DND-41 (cell line): ENCODE measurements at regions not wholly inside any gene's neighbourhood (a gene's known extent, or its start where the extent isn't known, plus 50 kb on each side); places are given as distances from the start of the nearest gene placed in this dataset.

Experiments used
- ATAC-seq: fragments of 200-7000 bp; cut with Tn5 transposase; 3 replicates; pipeline ENCODE4 v1.9.1; 2021; ENCODE audit warnings: low read depth; ENCODE audit not compliant: insufficient read depth
- DNase-seq: peaks from one replicate; pipeline ENCODE4 v3.0.0-alpha.2; 2020
- H2AFZ ChIP-seq: 2 replicates; pipeline ENCODE4 v1.6.0; 2012; ENCODE audit warnings: low read depth, low read length
- H3K27ac ChIP-seq: 2 replicates; pipeline ENCODE4 v1.5.1; 2012; ENCODE audit warnings: low read length, inconsistent platforms
- H3K27me3 ChIP-seq: fragments of 200-600 bp; sonication (generic); 2 replicates; pipeline ENCODE4 v1.6.0; 2012; ENCODE audit warnings: low read length, mild to moderate bottlenecking, inconsistent platforms; ENCODE audit not compliant: insufficient read depth, poor library complexity
- H3K36me3 ChIP-seq: 2 replicates; pipeline ENCODE4 v1.5.1; 2012; ENCODE audit warnings: low read length, inconsistent platforms; ENCODE audit not compliant: insufficient read depth
- H3K4me1 ChIP-seq: 2 replicates; pipeline ENCODE4 v1.5.1; 2012; ENCODE audit warnings: mild to moderate bottlenecking, low read length; ENCODE audit not compliant: insufficient read depth
- H3K4me2 ChIP-seq: 2 replicates; pipeline ENCODE4 v1.6.0; 2012; ENCODE audit warnings: mild to moderate bottlenecking, moderate library complexity, low read length, inconsistent platforms; ENCODE audit not compliant: insufficient read depth
- H3K4me3 ChIP-seq, 2 experiments: fragments of 200-600 bp in 1 of 2; shearing (Covaris generic) in 1 of 2; 2 replicates each; pipeline ENCODE4 v1.5.1; 2012 to 2016; ENCODE audit warnings: inconsistent platforms in 2 of 2, low read length in 2 of 2, mild to moderate bottlenecking in 2 of 2, low read depth in 1 of 2, moderate library complexity in 1 of 2
- H3K79me2 ChIP-seq: 2 replicates; pipeline ENCODE4 v1.6.0; 2012; ENCODE audit warnings: low read length, inconsistent platforms; ENCODE audit not compliant: insufficient read depth
- H3K9ac ChIP-seq: 2 replicates; pipeline ENCODE4 v1.6.0; 2012; ENCODE audit warnings: low read depth, mild to moderate bottlenecking, inconsistent platforms, low read length, moderate library complexity
- H3K9me3 ChIP-seq: 2 replicates; pipeline ENCODE4 v1.5.1; 2012; ENCODE audit warnings: low read length, moderate library complexity, mild to moderate bottlenecking, inconsistent platforms; ENCODE audit not compliant: insufficient read depth, severe bottlenecking
- H4K20me1 ChIP-seq: 2 replicates; pipeline ENCODE4 v1.6.0; 2012; ENCODE audit warnings: low read length; ENCODE audit not compliant: insufficient read depth
- EZH2 ChIP-seq: IDR thresholded peaks from 3 replicates; pipeline ENCODE4 v1.6.1; 2012; ENCODE audit warnings: borderline replicate concordance, low read depth, mild to moderate bottlenecking, moderate library complexity, low read length, inconsistent platforms; ENCODE audit not compliant: severe bottlenecking
- TF ChIP-seq, protein P1 (sequence below): IDR thresholded peaks from 2 replicates; pipeline ENCODE4 v1.5.1; 2012; ENCODE audit warnings: borderline replicate concordance, low read length, moderate library complexity, mild to moderate bottlenecking; ENCODE audit not compliant: poor library complexity, severe bottlenecking; ENCODE audit errors: extremely low read depth

DNA sequence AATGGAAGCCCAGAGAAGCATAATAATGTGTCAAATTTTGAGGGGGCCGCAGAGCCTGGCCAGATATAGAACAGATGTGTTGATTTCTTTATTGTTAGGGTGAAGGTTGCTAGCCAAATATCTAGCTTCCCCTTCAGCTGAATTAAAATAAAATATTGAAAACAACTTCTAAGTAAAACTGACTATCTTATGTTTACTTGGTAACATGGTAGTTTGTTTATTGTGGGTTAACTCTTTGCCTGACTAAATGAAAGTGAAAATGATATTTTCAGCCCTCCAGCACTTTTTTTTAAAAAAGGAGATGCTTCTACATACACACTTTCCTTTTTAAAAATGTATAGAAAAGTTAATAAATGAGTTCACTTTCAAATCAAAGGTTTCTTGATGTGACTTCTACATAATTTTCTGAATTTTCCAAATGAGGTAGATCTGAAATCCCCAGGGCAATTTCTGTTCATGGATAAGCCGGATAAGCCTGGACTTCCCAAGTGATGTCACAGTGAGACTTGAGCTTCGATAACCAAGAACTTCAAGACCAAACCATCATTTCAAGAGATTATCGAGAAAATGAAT lies 172.1 kb upstream of the OLIG3 start:
- Histone ChIP-seq H3K36me3 (no peaks in the 10 kb centered on the region), H3K4me2 (peak overlapping the region; percentile 38), H3K4me3 (no peak overlapping the region), H3K79me2 (no peaks in the 10 kb centered on the region), H3K9me3 (peaks cover 5% of the 10 kb centered on the region), H3K9ac (no peak overlapping the region; the same call in 1 of the 2 replicates), H3K27ac (peak overlapping the region; percentile 71), H3K4me1 (peaks cover 25% of the 10 kb centered on the region), H2AFZ (peak overlapping the region; percentile 5; the same call in 1 of the 2 replicates), H3K27me3 (no peaks in the 10 kb centered on the region), H4K20me1 (no peaks in the 10 kb centered on the region)
- ATAC-seq = peak; percentile 70; the same call in 2 of the 3 replicates
- DNase-seq = no peak
- TF ChIP-seq EZH2 = no peak
- TF ChIP-seq, protein P1, sequence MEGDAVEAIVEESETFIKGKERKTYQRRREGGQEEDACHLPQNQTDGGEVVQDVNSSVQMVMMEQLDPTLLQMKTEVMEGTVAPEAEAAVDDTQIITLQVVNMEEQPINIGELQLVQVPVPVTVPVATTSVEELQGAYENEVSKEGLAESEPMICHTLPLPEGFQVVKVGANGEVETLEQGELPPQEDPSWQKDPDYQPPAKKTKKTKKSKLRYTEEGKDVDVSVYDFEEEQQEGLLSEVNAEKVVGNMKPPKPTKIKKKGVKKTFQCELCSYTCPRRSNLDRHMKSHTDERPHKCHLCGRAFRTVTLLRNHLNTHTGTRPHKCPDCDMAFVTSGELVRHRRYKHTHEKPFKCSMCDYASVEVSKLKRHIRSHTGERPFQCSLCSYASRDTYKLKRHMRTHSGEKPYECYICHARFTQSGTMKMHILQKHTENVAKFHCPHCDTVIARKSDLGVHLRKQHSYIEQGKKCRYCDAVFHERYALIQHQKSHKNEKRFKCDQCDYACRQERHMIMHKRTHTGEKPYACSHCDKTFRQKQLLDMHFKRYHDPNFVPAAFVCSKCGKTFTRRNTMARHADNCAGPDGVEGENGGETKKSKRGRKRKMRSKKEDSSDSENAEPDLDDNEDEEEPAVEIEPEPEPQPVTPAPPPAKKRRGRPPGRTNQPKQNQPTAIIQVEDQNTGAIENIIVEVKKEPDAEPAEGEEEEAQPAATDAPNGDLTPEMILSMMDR = no peak

DNA sequence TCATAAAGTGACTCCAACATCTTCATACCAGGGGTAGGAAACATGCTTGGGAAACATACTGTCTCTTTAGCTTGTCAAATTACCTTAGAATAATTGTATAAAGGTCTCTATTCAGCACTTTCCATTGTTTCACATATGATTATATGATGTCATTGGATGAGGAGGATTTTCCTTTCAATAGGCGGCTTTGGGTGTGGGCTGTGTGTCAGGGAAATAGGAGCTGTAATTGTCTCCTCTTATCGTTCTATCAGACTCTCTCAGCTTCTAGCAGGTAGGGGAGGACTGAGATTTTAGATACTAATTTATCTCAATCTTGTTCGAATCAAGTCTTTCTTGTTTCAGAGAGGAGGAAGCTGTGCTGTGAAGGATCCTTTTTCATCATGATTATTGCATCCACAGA lies 179.4 kb upstream of the OLIG3 start:
- ATAC-seq = no peak

DNA sequence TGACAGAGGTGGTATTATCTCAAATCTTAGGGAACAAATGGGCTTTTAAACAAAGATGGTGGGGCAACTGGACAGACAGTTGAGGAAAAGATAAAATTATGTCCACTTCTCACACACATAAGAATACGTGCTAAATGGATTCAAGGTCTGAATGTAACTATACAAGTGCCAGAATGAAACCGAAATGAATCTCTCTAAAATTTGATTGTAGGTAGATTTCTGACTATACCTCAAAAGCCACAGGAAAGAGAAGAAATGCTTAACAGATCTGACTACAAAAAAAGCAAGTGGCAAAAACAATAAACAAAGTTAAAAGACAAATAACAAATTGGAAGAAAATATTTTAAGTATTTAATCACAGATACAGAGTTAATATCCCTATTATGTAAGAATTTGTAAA lies 182.7 kb upstream of the OLIG3 start:
- no peak for DNase-seq
- no peak overlapping the region for H3K9ac ChIP-seq
- no peak for TF ChIP-seq EZH2
- TF ChIP-seq, protein P1 = no peak
- H3K9me3 ChIP-seq = no peaks in the 10 kb centered on the region
- peaks cover 24% of the 10 kb centered on the region for H3K4me1 ChIP-seq
- no peak overlapping the region for H2AFZ ChIP-seq
- H3K4me2 ChIP-seq = no peak overlapping the region
- no peaks in the 10 kb centered on the region for H3K36me3 ChIP-seq
- H3K4me3 ChIP-seq = no peak overlapping the region
- no peaks in the 10 kb centered on the region for H3K79me2 ChIP-seq
- H3K27ac ChIP-seq = peak overlapping the region; percentile 34
- H3K27me3 ChIP-seq = no peaks in the 10 kb centered on the region
- no peaks in the 10 kb centered on the region for H4K20me1 ChIP-seq
- ATAC-seq = peak; percentile 69

More for the DNA sequence above, 179.4 kb upstream of the OLIG3 start:
- Histone ChIP-seq H3K36me3 (no peaks in the 10 kb centered on the region), H4K20me1 (no peaks in the 10 kb centered on the region), H3K27me3 (no peaks in the 10 kb centered on the region), H3K27ac (no peak overlapping the region), H3K4me1 (peaks cover 16% of the 10 kb centered on the region), H3K4me2 (no peak overlapping the region), H2AFZ (no peak overlapping the region), H3K4me3 (no peak overlapping the region), H3K9me3 (peaks cover 5% of the 10 kb centered on the region), H3K9ac (no peak overlapping the region), H3K79me2 (no peaks in the 10 kb centered on the region)
- DNase-seq = no peak
- no peak for TF ChIP-seq EZH2

DNA sequence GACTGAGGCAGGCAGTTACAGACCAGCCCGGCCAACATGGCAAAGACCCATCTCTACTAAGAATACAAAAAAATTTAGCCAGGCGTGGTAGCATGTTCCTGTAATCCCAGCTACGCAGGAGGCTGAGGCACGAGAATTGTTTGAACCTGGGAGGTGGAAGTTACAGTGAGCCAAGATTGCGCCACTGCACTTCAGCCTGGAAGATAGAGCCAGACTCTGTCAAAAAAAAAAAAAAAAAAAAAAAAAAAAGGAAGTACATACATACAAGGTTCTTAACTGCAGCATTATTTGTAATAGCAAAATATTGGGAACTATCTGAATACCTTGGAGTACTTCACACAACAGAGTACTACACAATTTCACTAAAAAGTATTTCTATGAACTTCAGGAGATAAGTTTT lies 183.5 kb upstream of the OLIG3 start:
- Histone ChIP-seq H3K9me3 (no peaks in the 10 kb centered on the region), H3K27ac (no peak overlapping the region), H3K36me3 (no peaks in the 10 kb centered on the region), H4K20me1 (no peaks in the 10 kb centered on the region), H3K79me2 (no peaks in the 10 kb centered on the region), H3K4me1 (peaks cover 24% of the 10 kb centered on the region), H2AFZ (no peak overlapping the region), H3K4me2 (no peak overlapping the region), H3K9ac (no peak overlapping the region), H3K27me3 (no peaks in the 10 kb centered on the region), H3K4me3 (no peak overlapping the region)
- ATAC-seq = no peak
- no peak for DNase-seq
- TF ChIP-seq, protein P1 = no peak
- no peak for TF ChIP-seq EZH2
